ENCODE measurements at regions not wholly inside any gene's neighbourhood (a gene's known extent, or its start where the extent isn't known, plus 50 kb on each side); places are given as distances from the start of the nearest gene placed in this dataset.

GRCh38 chr2:180110469-180110868, 103.4 kb upstream of the CWC22 start:
- DNase-seq (ENCODE audit: low read depth): no peak
- no peak for TF ChIP-seq CTCF (conservative IDR thresholded peaks at IDR 0.05; ENCODE audit: control insufficient read depth, insufficient read depth, low read depth, low read length)

GRCh38 chr2:180101846-180102245, 94.7 kb upstream of the CWC22 start:
- no peak overlapping the region for H3K4me3 ChIP-seq (ENCODE audit: control insufficient read depth, low read depth, low read length)
- TF ChIP-seq CTCF (conservative IDR thresholded peaks at IDR 0.05; ENCODE audit: control insufficient read depth, insufficient read depth, low read depth, low read length): no peak
- DNase-seq (ENCODE audit: low read depth): no peak

More at GRCh38 chr2:180110469-180110868, 103.4 kb upstream of the CWC22 start:
- no peak overlapping the region for H3K4me3 ChIP-seq (ENCODE audit: control insufficient read depth, low read depth, low read length)

GRCh38 chr2:180099308-180099707, 92.2 kb upstream of the CWC22 start:
- no peak for TF ChIP-seq CTCF (conservative IDR thresholded peaks at IDR 0.05; ENCODE audit: control insufficient read depth, insufficient read depth, low read depth, low read length)
- DNase-seq (ENCODE audit: low read depth): no peak
- no peak overlapping the region for H3K4me3 ChIP-seq (ENCODE audit: control insufficient read depth, low read depth, low read length)

GRCh38 chr2:180085144-180085543, 78.0 kb upstream of the CWC22 start:
- DNase-seq (ENCODE audit: low read depth): no peak
- no peak for TF ChIP-seq CTCF (conservative IDR thresholded peaks at IDR 0.05; ENCODE audit: control insufficient read depth, insufficient read depth, low read depth, low read length)
- no peak overlapping the region for H3K4me3 ChIP-seq (ENCODE audit: control insufficient read depth, low read depth, low read length)

GRCh38 chr2:180077295-180077906, 70.3 kb upstream of the CWC22 start:
- peak; percentile 43 for DNase-seq (ENCODE audit: low read depth)
- no peak overlapping the region for H3K4me3 ChIP-seq (ENCODE audit: control insufficient read depth, low read depth, low read length)
- TF ChIP-seq CTCF (conservative IDR thresholded peaks at IDR 0.05; ENCODE audit: control insufficient read depth, insufficient read depth, low read depth, low read length): peak; percentile 97

- TF ChIP-seq CTCF (conservative IDR thresholded peaks at IDR 0.05; ENCODE audit: control insufficient read depth, insufficient read depth, low read depth, low read length): no peak
- DNase-seq (ENCODE audit: low read depth): no peak
- no peak overlapping the region for H3K4me3 ChIP-seq (ENCODE audit: control insufficient read depth, low read depth, low read length)
Measured at GRCh38 chr2:180075870-180076269, 68.8 kb upstream of the CWC22 start.

GRCh38 chr2:180071797-180072196, 64.7 kb upstream of the CWC22 start:
- no peak for TF ChIP-seq CTCF (conservative IDR thresholded peaks at IDR 0.05; ENCODE audit: control insufficient read depth, insufficient read depth, low read depth, low read length)
- no peak for DNase-seq (ENCODE audit: low read depth)
- H3K4me3 ChIP-seq (ENCODE audit: control insufficient read depth, low read depth, low read length): no peak overlapping the region
